ENCODE measurements at regions not wholly inside any gene's neighbourhood (a gene's known extent, or its start where the extent isn't known, plus 50 kb on each side); places are given as distances from the start of the nearest gene placed in this dataset.
"Not testable (repeated sequence)": the region's sequence is repeated elsewhere in the genome, so short reads cannot be mapped to it uniquely, and the experiment has no call there.

DNA sequence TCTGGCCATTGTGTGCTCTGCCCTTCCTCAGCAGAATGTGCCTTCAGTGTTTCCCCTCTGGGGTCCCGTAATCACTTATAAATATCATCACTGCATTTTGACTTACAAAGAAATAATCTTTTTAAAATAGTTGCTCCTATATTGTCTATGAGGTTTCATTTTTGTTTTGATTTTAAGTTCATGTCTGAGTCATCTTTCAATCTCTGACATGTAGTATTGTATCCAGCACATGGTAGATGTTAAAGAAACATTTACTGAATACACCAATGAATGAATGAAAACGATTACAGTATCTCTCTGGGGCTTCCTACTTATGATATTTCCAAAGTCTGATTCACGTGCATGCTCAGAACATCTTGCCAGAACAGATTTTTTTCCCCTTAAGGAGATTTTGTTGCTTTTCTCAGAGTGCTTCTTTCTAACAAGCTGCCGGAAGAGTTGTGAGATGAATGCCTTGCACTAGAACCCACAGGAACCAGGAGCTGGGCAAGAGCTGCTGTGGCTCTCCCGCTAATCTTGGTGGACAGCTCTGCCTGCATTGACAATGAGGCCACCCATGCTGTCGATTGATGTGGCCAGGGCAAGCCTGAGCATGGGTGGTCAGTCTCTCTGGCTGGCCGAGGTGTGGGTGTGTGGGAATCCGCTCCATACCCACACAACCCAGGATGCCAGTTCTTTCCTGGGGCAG is 199.4 kb downstream of the CYRIA start:
- DNase-seq: no peak

GRCh38 chr2:16464641-16465040 is 201.0 kb downstream of the CYRIA start:
- DNase-seq: no peak

GRCh38 chr2:16462958-16463357 is 202.7 kb downstream of the CYRIA start:
- no peak for DNase-seq

- DNase-seq: no peak
These were observed 204.0 kb downstream of the CYRIA start for GRCh38 chr2:16461672-16462071.

GRCh38 chr2:16459606-16460005 is 206.0 kb downstream of the CYRIA start:
- no peak for DNase-seq

DNA sequence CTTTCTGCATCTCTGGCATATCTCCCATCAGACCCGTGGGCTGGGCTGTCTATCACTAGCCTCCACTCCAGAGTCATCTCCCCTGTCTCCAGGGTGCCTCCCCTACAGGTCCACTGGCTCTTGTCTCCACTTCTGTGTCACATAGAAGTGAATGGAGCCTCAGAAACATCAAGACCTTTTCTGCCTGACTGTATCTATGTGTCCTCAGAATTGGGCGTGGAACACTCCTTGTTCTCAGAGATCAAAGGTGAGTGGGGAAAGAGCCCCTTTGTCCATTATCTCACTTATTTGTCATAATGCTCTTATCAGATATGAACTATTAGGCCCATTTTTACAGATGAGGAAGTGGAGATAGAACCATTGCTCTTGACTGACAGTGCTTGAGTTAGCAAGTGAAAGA is 211.0 kb downstream of the CYRIA start:
- no peak for DNase-seq

DNA sequence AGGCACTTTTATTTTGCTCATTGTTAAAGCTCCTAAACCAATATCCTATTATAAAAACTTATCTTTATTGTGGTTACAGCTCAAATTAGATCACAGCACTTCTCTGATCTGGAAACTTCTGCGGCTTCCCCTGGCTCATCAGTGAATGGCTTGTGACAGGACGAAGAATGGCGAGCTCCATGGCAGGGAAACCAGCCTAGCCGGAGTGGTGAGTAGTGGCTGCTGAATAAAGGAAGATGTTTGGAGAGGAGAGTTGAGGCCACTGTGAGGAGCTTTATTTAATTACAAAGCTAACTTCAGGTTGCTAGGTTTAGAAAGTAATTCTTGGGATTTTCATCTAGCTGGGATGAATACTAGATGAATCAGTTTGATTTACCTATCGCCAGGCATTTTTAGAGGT is 213.5 kb downstream of the CYRIA start:
- no peak for DNase-seq

GRCh38 chr2:16446706-16447105 is 218.9 kb downstream of the CYRIA start:
- no peak for DNase-seq

GRCh38 chr2:16442971-16443370 is 222.7 kb downstream of the CYRIA start:
- DNase-seq: no peak

- DNase-seq: no peak
These were observed 224.2 kb downstream of the CYRIA start for GRCh38 chr2:16441431-16441830.

DNA sequence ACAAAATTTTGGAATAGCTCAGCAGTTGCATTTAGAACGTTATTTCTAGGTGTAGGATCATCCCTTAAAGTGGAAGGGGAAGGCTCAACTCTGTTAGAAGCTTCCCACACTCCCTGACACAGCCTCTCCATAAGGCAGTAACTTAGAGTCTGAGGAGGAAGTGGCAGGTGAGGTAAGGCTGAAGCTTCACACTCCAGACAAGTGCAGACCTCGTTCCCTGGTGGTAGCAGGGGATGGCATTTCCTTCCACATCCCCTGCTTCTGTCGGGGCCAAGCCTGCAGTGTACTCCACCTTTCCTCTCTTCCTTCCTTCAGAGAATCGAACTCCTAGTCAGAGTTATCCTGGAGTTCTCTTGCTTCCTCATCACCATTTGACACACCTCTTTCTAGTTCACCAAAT is 224.7 kb downstream of the CYRIA start:
- DNase-seq: no peak

DNA sequence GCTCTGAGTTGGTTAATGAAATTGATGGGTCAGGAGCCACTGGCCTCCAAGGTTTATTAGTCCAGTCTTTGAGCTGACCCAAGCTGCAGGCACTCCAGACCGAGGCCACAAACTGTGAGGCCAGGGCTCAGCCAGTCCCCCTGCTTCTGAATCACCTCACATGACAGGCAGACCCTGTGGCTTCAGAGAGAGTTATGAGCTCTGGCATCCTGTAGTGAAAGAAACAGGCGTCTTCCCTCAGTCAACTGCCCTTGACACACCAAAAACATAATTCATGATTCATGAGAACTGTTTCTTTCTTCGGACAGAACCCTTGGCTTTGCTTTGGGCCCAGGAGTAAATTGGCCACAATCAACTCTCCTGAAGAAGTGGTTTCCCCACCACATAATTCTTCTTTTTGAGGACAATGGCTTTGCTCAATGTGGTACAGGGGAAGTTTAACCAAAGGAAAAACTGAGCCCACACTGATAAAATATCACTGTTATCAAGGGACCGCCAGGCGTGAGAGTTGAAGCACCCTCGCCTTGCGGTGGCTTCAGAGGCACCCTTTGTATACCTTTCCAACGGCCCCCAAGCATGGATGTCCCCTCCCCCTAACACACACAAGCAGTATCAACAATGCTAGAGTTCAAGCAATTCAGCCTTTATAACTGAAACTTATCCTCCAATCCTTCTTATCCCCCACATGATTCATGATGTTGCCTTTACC is 226.9 kb downstream of the CYRIA start:
- DNase-seq: no peak

GRCh38 chr2:16437189-16437588 is 228.4 kb downstream of the CYRIA start:
- DNase-seq: no peak

- DNase-seq: no peak
These were observed 231.2 kb downstream of the CYRIA start for GRCh38 chr2:16434393-16434792.

DNA sequence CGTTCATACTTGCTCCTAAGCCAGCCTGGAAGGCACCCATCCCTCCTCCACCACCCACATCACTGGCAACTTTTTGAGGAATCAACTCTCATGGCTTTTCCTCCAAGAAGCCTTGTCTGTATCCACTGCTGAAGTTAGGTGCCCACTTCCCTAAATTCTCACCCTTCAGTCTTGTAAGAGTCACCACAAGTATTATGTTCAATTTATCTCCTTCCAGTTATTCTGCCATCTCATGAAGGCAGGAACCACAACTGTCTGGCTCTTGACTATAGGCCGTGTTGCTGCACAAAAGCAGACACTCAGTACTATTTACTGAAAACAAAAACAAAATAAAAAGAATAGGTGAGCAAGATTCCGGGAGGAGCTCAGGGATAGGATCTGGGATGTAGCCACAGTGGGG is 234.8 kb downstream of the CYRIA start:
- no peak for DNase-seq

DNA sequence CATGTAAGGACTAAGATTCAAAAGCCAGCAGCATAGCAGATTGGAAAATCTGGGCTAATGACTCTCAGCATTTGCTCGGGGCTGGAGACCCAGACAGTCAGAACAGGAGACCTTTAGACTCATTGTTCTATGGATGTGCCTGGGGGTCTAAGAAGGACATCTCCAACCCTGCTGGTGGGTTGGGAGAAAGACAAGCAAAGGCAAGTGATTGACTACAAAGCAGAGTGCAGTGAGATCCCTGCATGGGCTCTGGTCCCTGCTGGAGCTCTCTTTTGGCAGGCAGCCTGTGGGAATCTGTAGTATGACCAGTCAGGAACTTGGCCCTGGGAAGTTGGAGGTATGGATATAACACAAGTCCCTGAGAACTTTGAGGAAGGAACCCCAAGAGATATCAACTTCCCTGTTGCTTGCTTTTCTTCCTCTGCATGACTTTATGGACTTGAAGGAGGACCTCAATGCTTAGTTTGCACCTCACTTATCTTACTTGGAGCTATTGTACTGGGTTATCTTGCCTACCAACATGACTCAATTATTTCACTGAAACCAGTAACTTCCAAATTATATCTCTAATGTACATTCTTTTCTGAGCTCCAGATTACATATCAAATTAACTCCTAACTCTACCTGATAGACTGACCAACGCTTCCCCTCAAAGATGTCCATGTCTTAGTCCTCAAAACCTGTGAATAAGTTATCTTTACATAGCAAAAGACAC is 236.0 kb downstream of the CYRIA start:
- no peak for DNase-seq

GRCh38 chr2:16429002-16429401 is 236.6 kb downstream of the CYRIA start:
- DNase-seq: no peak

GRCh38 chr2:16425462-16426336 is 239.9 kb downstream of the CYRIA start:
- no peak for DNase-seq

- no peak for DNase-seq
These were observed 245.2 kb downstream of the CYRIA start for GRCh38 chr2:16420421-16420820.

- DNase-seq: no peak
These were observed 247.9 kb downstream of the CYRIA start for GRCh38 chr2:16417726-16418125.

GRCh38 chr2:16416651-16417050 is 249.0 kb downstream of the CYRIA start:
- DNase-seq: no peak

- not testable (repeated sequence) for DNase-seq
These were observed 249.8 kb downstream of the CYRIA start for GRCh38 chr2:16415861-16416260.

Measured in amygdala (tissue), 56 donors.